ENCODE measurements at regions not wholly inside any gene's neighbourhood (a gene's known extent, or its start where the extent isn't known, plus 50 kb on each side); places are given as distances from the start of the nearest gene placed in this dataset.
A peak's percentile ranks its signal among the peaks of the same experiment; 100 is the strongest.
"Not testable (repeated sequence)": the region's sequence is repeated elsewhere in the genome, so short reads cannot be mapped to it uniquely, and the experiment has no call there.

GRCh38 chr11:33970984-33971466 is 79.1 kb upstream of the LMO2 start:
- DNase-seq = peak; percentile 45

GRCh38 chr11:33967451-33967850 is 75.6 kb upstream of the LMO2 start:
- DNase-seq = no peak

GRCh38 chr11:33965032-33965431 is 73.2 kb upstream of the LMO2 start:
- DNase-seq = no peak

GRCh38 chr11:33959855-33960400 is 68.1 kb upstream of the LMO2 start:
- no peak for DNase-seq

GRCh38 chr11:33957304-33957917 is 65.5 kb upstream of the LMO2 start:
- no peak for DNase-seq

GRCh38 chr11:33956611-33957010 is 64.7 kb upstream of the LMO2 start:
- DNase-seq = no peak

- no peak for DNase-seq
Observed at GRCh38 chr11:33953289-33953688, 61.4 kb upstream of the LMO2 start.

- DNase-seq = no peak
Observed at GRCh38 chr11:33952805-33953204, 60.9 kb upstream of the LMO2 start.

- no peak for DNase-seq
Observed at GRCh38 chr11:33949252-33949913, 57.5 kb upstream of the LMO2 start.

- no peak for DNase-seq
Observed at GRCh38 chr11:33948494-33948893, 56.6 kb upstream of the LMO2 start.

- not testable (repeated sequence) for DNase-seq
Observed at GRCh38 chr11:33947918-33948317, 56.0 kb upstream of the LMO2 start.

- no peak for DNase-seq
Observed at GRCh38 chr11:33946930-33947329, 55.1 kb upstream of the LMO2 start.

- no peak for DNase-seq
Observed at GRCh38 chr11:33945481-33946268, 53.8 kb upstream of the LMO2 start.

- DNase-seq = no peak
Observed at GRCh38 chr11:33944693-33945424, 53.0 kb upstream of the LMO2 start.

GRCh38 chr11:33944345-33944692 is 52.4 kb upstream of the LMO2 start:
- DNase-seq = no peak

GRCh38 chr11:33942954-33943353 is 51.1 kb upstream of the LMO2 start:
- no peak for DNase-seq

GRCh38 chr11:33941637-33942160 is 49.8 kb upstream of the LMO2 start:
- DNase-seq = no peak

All from NCI-H2107 (cell line).